ENCODE measurements at regions not wholly inside any gene's neighbourhood (a gene's known extent, or its start where the extent isn't known, plus 50 kb on each side); places are given as distances from the start of the nearest gene placed in this dataset.

DNA sequence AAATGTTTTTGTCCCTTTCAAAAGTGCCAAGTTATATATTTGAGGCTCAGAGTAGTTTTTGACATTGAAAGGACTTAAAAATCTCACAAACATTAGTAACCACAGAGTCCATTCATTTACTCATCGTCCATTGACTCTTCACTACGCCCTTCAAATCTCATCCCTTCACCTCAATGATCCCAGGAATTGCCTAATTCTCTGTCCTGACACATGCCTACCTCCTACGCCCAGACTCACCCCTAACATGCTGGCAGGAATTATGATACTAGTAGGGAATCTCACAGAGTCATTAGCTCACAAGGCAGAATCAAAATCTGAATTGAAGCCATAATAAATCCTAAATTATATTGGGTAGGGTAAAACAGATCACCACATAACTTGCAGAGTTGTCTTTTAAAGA, 410.1 kb downstream of the RAP2B start:
- H3K4me3 ChIP-seq (ENCODE audit: low read depth, low read length), result no peak overlapping the region
- DNase-seq (ENCODE audit: low read depth), result no peak
- TF ChIP-seq, protein P1, sequence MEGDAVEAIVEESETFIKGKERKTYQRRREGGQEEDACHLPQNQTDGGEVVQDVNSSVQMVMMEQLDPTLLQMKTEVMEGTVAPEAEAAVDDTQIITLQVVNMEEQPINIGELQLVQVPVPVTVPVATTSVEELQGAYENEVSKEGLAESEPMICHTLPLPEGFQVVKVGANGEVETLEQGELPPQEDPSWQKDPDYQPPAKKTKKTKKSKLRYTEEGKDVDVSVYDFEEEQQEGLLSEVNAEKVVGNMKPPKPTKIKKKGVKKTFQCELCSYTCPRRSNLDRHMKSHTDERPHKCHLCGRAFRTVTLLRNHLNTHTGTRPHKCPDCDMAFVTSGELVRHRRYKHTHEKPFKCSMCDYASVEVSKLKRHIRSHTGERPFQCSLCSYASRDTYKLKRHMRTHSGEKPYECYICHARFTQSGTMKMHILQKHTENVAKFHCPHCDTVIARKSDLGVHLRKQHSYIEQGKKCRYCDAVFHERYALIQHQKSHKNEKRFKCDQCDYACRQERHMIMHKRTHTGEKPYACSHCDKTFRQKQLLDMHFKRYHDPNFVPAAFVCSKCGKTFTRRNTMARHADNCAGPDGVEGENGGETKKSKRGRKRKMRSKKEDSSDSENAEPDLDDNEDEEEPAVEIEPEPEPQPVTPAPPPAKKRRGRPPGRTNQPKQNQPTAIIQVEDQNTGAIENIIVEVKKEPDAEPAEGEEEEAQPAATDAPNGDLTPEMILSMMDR (IDR thresholded peaks at IDR 0.05; ENCODE audit: low read depth, low read length, missing control alignments), result no peak

DNA sequence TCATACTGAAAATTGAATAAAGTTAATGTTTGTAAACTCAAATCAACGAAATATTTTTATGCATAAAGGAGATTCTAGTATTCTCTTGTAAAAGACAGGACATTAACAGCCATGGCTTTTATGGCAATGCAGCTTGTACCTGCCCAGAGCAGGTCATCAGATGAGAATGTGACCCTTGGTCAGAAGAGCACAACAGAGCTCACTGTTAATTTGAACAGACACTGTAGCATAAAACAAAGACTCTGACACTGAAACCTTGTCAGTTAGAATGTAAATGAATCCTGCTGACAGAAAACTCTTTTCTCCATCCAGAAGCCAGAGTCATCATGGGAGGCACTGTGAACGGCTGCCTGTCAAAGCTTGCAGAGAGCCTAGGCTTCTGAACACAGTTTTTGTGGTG, 410.6 kb downstream of the RAP2B start:
- TF ChIP-seq, protein P1 (IDR thresholded peaks at IDR 0.05; ENCODE audit: low read depth, low read length, missing control alignments), result no peak
- H3K4me3 ChIP-seq (ENCODE audit: low read depth, low read length), result no peak overlapping the region
- no peak for DNase-seq (ENCODE audit: low read depth)

DNA sequence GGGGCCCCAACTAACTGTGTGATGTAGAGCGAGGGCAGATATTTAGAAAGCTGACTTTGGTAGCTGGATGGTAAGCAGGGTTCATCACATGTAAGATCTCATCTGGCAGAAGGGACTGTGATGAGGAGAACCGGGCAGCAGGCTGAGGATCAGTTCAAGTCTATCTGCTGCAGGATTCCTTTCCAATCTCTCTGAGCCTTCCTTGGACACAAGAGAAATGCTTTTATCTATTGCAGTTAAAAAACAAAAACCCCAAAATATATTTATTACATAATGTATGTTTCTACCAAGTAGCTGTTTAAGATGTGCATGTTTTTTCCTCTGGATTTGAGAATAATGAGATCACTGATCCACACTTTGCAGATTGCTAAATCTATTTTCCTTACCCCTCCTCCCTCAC, 411.5 kb downstream of the RAP2B start:
- no peak for DNase-seq (ENCODE audit: low read depth)
- TF ChIP-seq, protein P1 (IDR thresholded peaks at IDR 0.05; ENCODE audit: low read depth, low read length, missing control alignments), result no peak
- no peak overlapping the region for H3K4me3 ChIP-seq (ENCODE audit: low read depth, low read length)

DNA sequence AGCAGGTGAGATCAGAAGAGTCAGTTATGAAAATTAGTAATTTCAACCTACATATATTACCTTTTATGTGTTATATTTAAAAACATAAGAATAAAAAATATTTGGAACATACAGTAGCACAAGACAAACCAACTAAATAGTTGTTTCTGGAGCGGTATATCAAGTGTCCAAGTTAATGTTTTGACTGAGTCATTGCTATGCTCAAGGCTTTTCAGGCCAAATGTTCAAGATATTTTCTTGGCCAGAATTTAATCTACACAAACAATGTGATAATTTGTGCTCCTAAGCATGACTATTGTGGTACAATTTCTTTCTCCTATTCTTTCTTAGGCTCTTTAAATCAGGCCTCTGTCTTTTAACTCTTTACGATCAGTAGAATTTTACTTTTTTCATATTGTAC, 412.4 kb downstream of the RAP2B start:
- TF ChIP-seq, protein P1 (IDR thresholded peaks at IDR 0.05; ENCODE audit: low read depth, low read length, missing control alignments), result no peak

DNA sequence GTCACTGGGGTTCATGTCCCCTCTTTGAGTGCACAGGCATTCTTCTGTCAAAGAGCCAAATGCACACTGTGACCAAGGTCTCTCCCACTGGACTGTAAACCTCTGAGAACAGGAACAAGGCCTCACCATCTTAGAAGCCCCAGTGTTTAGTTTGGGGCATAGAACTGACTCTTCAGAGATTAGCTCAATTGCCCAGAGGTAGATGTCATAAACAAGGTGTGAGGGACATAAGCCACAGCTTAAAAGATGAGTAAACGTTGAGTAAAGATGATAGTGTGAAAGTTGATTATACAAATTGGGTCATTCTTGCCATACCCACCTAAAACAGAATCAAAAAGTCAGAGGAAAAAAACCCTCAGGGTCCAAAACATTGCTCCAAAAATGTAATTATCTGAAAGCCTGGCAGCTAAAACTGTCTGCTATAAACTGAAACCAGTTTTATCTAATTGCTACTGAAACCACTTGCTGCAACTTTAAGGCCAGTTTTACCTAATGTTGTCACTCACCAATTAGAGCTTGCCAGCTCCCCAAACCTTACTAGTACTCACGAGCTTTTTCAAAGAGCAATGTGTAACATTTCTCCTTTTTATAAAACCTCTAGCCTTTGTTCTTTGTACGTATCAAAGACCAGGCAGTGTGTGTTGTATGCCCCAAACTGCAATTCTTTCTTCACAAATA, 415.2 kb downstream of the RAP2B start:
- no peak for DNase-seq (ENCODE audit: low read depth)
- TF ChIP-seq, protein P1 (IDR thresholded peaks at IDR 0.05; ENCODE audit: low read depth, low read length, missing control alignments), result no peak

More for the DNA sequence above, 412.4 kb downstream of the RAP2B start:
- no peak for DNase-seq (ENCODE audit: low read depth)
- H3K4me3 ChIP-seq (ENCODE audit: low read depth, low read length), result no peak overlapping the region

DNA sequence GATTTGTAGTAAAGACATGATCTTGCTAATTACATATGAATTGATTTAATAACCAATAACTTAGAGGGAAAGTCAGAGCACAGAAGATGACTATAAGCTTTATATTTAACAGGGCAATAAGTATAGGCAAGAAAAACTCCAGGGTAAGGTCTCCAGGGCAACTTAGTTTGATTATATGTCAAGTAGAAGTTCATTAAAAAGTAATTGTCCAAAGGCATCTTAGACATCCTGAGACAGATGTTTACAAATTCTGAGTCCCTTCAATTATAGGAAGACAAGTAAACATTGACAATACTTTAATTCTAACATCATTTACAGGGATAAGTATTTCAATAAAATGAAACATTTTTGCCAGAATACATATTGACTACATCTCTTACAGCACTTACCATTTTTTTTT, 416.0 kb downstream of the RAP2B start:
- DNase-seq (ENCODE audit: low read depth), result no peak
- TF ChIP-seq, protein P1 (IDR thresholded peaks at IDR 0.05; ENCODE audit: low read depth, low read length, missing control alignments), result no peak
- no peak overlapping the region for H3K4me3 ChIP-seq (ENCODE audit: low read depth, low read length)

More for the DNA sequence above, 415.2 kb downstream of the RAP2B start:
- H3K4me3 ChIP-seq (ENCODE audit: low read depth, low read length), result no peak overlapping the region

DNA sequence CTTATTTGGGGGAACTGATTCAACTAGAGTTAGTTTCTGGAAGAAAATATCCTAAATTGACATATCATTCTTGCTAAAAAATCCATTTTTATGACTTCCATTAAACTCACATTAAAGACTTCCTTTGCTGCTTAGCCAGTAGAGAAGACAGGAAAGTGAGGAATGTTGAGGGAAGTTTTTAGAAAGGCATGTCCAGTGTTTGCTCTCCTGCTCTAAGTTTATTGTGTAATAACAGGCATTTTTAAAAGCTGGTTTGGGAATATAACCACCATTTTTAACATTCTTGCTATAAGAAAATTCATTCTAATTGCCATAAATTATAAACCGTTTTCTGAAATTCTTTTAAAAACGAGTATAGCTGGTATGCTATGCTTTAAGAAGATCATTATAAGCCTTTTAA, 428.0 kb downstream of the RAP2B start:
- TF ChIP-seq, protein P1 (IDR thresholded peaks at IDR 0.05; ENCODE audit: low read depth, low read length, missing control alignments), result no peak
- DNase-seq (ENCODE audit: low read depth), result no peak
- no peak overlapping the region for H3K4me3 ChIP-seq (ENCODE audit: low read depth, low read length)
